Heart left ventricle (tissue), 13 donors: ENCODE measurements at regions not wholly inside any gene's neighbourhood (a gene's known extent, or its start where the extent isn't known, plus 50 kb on each side); places are given as distances from the start of the nearest gene placed in this dataset.

ENCODE experiments used
- POLR2A ChIP-seq, 2 donors: fragments of 450-650 bp; IDR thresholded peaks; one replicate each; pipeline ENCODE4 v1.6.1; 2017; ENCODE audit warnings: antibody characterized with exemption in 2 of 2, mild to moderate bottlenecking in 2 of 2, moderate library complexity in 2 of 2
- TF ChIP-seq, protein P1 (sequence below), 12 donors: fragments of 200-600 bp; sonication (generic) in 4 of 12; IDR thresholded peaks; one replicate each; pipeline versions ENCODE4 v1.5.0 to v1.8.0; 2018 to 2022; ENCODE audit warnings: antibody characterized with exemption in 12 of 12, mild to moderate bottlenecking in 5 of 12
- donor health status: ischemic (EF 13 %, LVEDD 7.1; RV severe dilation, severe dysfunction).
- donor health status: DM: no; HTN: yes; CAD: no.
- donor health status: DM: no; HTN: no; CAD: no.
- donor health status: ischemic (EF 25% LVEDD 6.9; RV normal size, moderate dysfunction).
- donor health status: ischemic (EF 25% LVEDD 5.7; RV mildly dilated, moderate dysfunction).
- donor health status: ischemic (EF 35%, LVEDD 5.7; RV mildly dilated, moderate dysfunction).
- donor health status: nonischemic (EF 11% LVEDD 7.7; RV severe dilation, severe dysfunction).
- donor health status: DM: yes; HTN: yes; CAD: no.
- donor health status: PGD.
- donor health status: ischemic (EF 29% LVEDD 5.4; RV normal size, mild dysfunction).
- donor health status: nonischemic (EF 23%, LVEDD 6.1; RV moderate dilation, normal function).

DNA sequence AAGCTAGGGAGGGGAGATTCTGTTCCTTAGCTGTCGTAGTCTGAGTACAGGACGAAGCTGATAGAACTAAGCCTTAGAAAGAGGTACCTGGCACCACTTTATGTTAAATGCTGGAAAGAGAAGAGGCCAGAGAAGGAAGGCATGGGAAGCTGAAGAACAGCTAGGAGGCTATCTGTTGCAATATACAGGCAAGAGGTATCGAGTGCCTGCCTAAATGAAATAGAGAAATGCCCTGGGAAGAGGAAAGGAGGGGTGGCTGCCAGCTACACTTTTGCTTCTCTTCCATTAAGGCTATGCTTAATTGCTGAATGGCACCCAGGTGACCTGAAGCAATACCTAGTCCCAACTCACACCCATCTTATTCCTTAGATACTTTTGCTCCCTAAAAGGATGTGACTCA is 380.4 kb upstream of the FGF13 start:
- TF ChIP-seq, protein P1, sequence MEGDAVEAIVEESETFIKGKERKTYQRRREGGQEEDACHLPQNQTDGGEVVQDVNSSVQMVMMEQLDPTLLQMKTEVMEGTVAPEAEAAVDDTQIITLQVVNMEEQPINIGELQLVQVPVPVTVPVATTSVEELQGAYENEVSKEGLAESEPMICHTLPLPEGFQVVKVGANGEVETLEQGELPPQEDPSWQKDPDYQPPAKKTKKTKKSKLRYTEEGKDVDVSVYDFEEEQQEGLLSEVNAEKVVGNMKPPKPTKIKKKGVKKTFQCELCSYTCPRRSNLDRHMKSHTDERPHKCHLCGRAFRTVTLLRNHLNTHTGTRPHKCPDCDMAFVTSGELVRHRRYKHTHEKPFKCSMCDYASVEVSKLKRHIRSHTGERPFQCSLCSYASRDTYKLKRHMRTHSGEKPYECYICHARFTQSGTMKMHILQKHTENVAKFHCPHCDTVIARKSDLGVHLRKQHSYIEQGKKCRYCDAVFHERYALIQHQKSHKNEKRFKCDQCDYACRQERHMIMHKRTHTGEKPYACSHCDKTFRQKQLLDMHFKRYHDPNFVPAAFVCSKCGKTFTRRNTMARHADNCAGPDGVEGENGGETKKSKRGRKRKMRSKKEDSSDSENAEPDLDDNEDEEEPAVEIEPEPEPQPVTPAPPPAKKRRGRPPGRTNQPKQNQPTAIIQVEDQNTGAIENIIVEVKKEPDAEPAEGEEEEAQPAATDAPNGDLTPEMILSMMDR (IDR thresholded peaks at IDR 0.05), result no peak
- TF ChIP-seq POLR2A (IDR thresholded peaks at IDR 0.05), result no peak
